Esophagus squamous epithelium (tissue), 4 donors: ENCODE measurements at regions not wholly inside any gene's neighbourhood (a gene's known extent, or its start where the extent isn't known, plus 50 kb on each side); places are given as distances from the start of the nearest gene placed in this dataset.

Experiments
- CTCF ChIP-seq, 6 experiments: fragments of 450-650 bp in 4 of 6; fragments of 200-600 bp in 2 of 6; sonication (generic) in 2 of 6; IDR thresholded peaks; one replicate each; pipeline ENCODE4 v1.5.1; 2016 to 2019; ENCODE audit warnings: antibody characterized with exemption in 6 of 6, mild to moderate bottlenecking in 4 of 6, moderate library complexity in 4 of 6
- POLR2A ChIP-seq, 4 donors: fragments of 450-650 bp; IDR thresholded peaks; one replicate each; pipeline ENCODE4 v1.6.1; 2017; ENCODE audit warnings: antibody characterized with exemption in 4 of 4, mild to moderate bottlenecking in 4 of 4, moderate library complexity in 3 of 4

- TF ChIP-seq CTCF (IDR thresholded peaks at IDR 0.05) (no peak), POLR2A (IDR thresholded peaks at IDR 0.05) (no peak)
Observed at GRCh38 chr11:70807195-70807543, 408.8 kb downstream of the CTTN start.
